ENCODE measurements at regions not wholly inside any gene's neighbourhood (a gene's known extent, or its start where the extent isn't known, plus 50 kb on each side); places are given as distances from the start of the nearest gene placed in this dataset.

DNA sequence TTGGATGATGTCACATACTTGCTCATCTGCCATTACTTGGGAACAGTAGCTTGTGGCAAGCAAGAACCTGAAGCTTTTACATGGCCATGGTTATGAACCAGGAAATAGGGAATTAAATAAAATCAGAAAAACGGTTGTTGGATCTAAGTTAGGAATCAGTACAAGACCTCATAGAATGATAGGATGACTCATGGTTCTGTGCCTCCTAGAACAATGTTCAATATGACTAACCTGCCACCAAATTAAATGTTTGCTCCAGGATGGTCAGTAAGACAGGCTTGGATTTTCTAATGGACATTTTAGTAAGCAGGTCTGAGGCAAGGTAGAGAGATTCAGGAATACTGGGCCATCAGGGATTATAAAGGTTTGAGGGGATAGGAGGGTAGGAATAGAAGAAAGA lies 218.9 kb downstream of the PLOD2 start:
- H3K9me3 ChIP-seq = no peaks in the 10 kb centered on the region
- ATAC-seq = no peak
- H3K36me3 ChIP-seq = no peaks in the 10 kb centered on the region
- no peaks in the 10 kb centered on the region for H3K4me1 ChIP-seq
- DNase-seq = no peak
- no peak overlapping the region for H3K27ac ChIP-seq
- TF ChIP-seq, protein P1, sequence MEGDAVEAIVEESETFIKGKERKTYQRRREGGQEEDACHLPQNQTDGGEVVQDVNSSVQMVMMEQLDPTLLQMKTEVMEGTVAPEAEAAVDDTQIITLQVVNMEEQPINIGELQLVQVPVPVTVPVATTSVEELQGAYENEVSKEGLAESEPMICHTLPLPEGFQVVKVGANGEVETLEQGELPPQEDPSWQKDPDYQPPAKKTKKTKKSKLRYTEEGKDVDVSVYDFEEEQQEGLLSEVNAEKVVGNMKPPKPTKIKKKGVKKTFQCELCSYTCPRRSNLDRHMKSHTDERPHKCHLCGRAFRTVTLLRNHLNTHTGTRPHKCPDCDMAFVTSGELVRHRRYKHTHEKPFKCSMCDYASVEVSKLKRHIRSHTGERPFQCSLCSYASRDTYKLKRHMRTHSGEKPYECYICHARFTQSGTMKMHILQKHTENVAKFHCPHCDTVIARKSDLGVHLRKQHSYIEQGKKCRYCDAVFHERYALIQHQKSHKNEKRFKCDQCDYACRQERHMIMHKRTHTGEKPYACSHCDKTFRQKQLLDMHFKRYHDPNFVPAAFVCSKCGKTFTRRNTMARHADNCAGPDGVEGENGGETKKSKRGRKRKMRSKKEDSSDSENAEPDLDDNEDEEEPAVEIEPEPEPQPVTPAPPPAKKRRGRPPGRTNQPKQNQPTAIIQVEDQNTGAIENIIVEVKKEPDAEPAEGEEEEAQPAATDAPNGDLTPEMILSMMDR (IDR thresholded peaks at IDR 0.05) = no peak
- no peaks in the 10 kb centered on the region for H3K27me3 ChIP-seq (ENCODE audit: low read depth)
- intact Hi-C loops (cut with DNase I) = no loop called here
- H3K4me3 ChIP-seq = no peak overlapping the region

DNA sequence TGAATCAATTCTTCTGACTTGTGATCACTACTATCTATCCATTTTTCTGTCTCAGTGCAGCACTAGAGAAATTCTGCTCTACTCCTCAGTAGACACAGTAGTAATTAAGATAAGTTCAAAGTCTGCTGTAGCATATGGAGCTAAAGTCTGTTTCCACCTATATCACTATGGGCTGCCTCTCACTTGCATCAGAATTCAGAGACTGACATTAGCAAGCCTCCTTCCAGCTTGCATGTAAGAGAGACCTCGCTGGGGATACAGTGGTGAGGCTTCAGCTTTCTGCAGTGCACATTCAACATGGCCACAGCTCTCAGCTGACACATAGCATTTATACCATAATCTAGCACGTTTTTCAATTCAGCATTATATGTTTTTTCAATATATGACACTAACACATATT lies 217.0 kb downstream of the PLOD2 start:
- H3K9me3 ChIP-seq = no peaks in the 10 kb centered on the region
- H3K36me3 ChIP-seq = no peaks in the 10 kb centered on the region
- H3K27me3 ChIP-seq (ENCODE audit: low read depth) = no peaks in the 10 kb centered on the region
- no peak overlapping the region for H3K27ac ChIP-seq
- ATAC-seq (no peak), DNase-seq (no peak)
- H3K4me3 ChIP-seq = no peak overlapping the region
- H3K4me1 ChIP-seq = no peaks in the 10 kb centered on the region
- TF ChIP-seq, protein P1 (IDR thresholded peaks at IDR 0.05) = no peak
- intact Hi-C loops (cut with DNase I) = no loop called here

DNA sequence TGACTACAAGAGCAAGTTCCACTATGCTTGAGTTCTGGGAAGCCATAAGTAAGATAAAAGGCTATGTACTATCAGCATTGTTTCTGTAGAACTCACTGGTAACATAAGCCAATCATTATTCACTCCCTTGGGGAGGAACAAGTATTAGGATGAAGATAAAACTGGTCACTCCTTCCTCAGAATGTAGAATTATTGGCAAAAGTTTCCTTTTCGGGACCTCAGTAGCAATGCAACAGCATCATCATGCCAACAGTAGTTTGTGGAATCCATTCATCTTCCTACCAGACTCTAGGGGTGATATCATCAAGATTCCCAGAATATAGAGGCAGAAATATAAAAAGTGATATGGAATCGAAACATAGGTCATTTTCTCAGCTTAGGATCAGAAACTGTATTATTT lies 209.5 kb downstream of the PLOD2 start:
- H3K4me1 ChIP-seq = no peaks in the 10 kb centered on the region
- TF ChIP-seq, protein P1 (IDR thresholded peaks at IDR 0.05) = no peak
- no peaks in the 10 kb centered on the region for H3K27me3 ChIP-seq (ENCODE audit: low read depth)
- ATAC-seq (no peak), DNase-seq (no peak)
- intact Hi-C loops (cut with DNase I) = no loop called here
- no peaks in the 10 kb centered on the region for H3K36me3 ChIP-seq
- no peak overlapping the region for H3K27ac ChIP-seq
- H3K4me3 ChIP-seq = no peak overlapping the region
- no peaks in the 10 kb centered on the region for H3K9me3 ChIP-seq

DNA sequence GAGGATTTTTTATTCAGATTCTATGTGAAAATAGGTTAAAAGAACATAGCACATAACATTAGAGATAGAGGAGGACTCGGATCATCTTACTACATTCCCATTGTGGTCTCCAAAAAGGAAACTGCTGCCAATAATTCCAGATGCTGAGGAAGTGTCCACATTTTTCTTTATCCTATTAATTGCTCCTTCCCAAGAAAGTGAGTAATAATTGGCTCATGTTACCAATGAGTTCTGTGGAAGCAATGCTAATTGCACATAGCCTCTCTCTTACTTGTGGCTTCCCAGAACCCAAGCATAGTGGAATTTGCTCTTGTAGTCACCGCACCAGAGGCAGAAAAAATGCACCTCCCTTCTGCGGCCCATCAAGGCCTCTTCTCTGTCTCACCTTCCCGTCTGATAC lies 208.4 kb downstream of the PLOD2 start:
- no peaks in the 10 kb centered on the region for H3K36me3 ChIP-seq
- no peak for DNase-seq
- no peak overlapping the region for H3K4me3 ChIP-seq
- H3K27ac ChIP-seq = no peak overlapping the region
- intact Hi-C loops (cut with DNase I) = no loop called here
- no peaks in the 10 kb centered on the region for H3K4me1 ChIP-seq
- TF ChIP-seq, protein P1 (IDR thresholded peaks at IDR 0.05) = no peak
- no peak for ATAC-seq
- H3K27me3 ChIP-seq (ENCODE audit: low read depth) = no peaks in the 10 kb centered on the region
- H3K9me3 ChIP-seq = no peaks in the 10 kb centered on the region

DNA sequence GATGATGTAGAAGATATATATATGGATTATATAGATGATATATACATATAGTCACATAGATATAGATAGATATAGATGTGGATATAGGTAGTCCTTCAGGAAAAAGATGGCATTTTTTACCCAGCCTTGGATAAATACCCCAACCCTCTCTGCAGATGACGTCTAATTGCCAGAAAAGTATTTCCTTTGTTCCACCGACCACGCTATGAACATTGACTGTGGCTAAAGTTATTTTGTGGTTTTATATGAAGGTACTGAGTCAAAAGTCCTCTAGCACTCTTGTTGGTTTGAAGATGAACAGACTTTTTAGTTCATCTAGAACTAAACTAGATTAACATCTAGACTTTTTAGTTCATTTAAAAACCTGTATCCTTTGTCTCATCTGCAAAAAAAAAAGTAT lies 207.7 kb downstream of the PLOD2 start:
- TF ChIP-seq, protein P1 (IDR thresholded peaks at IDR 0.05) = no peak
- no peak for DNase-seq
- no peak overlapping the region for H3K27ac ChIP-seq
- no peaks in the 10 kb centered on the region for H3K9me3 ChIP-seq
- intact Hi-C loops (cut with DNase I) = no loop called here
- no peaks in the 10 kb centered on the region for H3K27me3 ChIP-seq (ENCODE audit: low read depth)
- no peaks in the 10 kb centered on the region for H3K4me1 ChIP-seq
- H3K36me3 ChIP-seq = no peaks in the 10 kb centered on the region
- ATAC-seq = no peak
- H3K4me3 ChIP-seq = no peak overlapping the region

All from lower lobe of right lung (tissue), 2 donors.